Fibroblast of the conjunctiva (primary cell): ENCODE measurements at regions not wholly inside any gene's neighbourhood (a gene's known extent, or its start where the extent isn't known, plus 50 kb on each side); places are given as distances from the start of the nearest gene placed in this dataset.

Experiments used
- DNase-seq: peaks from one replicate; pipeline ENCODE4 v3.0.0-alpha.2; 2010; ENCODE audit warnings: low read depth

DNA sequence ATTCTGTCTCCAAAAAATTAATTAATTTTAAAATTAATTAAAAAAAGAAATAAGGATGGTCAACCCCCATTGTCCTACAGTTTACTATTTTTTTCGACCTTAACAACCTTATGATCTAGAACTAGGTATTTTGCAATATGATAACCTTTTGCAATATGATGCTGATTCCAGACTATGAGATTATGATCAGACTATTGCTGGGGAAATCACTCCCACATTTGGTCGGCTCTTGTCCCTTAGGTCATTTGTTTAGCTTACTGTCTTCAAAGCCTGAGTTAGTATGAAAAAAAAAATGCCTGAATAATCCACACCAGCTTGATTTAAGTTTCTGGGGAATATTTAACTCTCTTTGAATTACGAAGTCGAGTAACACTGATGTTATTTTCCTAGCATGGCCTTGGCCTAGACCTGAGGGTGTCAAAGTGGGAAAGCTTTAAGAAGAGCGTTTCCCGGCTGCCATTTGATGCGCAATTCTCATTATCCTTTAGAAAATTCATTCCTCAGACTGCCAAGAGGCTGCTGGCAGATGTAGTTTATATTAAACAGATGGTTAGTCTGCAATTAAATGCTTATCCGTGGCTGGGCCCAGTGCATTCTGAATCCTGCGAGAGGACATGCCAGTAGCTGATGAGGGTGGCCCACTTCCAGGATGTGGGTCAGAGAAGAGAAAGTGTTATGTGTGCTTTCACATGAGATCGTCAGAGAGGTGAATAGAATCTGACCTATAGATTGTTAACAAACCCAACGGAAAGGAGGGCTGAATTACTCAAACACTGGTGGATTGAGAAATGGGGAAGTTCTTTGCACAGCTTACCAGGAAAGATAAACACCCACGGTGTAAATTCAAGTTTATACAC lies 496.0 kb upstream of the THBS1 start:
- peak; percentile 55 for DNase-seq

GRCh38 chr15:39086641-39087040 lies 494.2 kb upstream of the THBS1 start:
- no peak for DNase-seq

DNA sequence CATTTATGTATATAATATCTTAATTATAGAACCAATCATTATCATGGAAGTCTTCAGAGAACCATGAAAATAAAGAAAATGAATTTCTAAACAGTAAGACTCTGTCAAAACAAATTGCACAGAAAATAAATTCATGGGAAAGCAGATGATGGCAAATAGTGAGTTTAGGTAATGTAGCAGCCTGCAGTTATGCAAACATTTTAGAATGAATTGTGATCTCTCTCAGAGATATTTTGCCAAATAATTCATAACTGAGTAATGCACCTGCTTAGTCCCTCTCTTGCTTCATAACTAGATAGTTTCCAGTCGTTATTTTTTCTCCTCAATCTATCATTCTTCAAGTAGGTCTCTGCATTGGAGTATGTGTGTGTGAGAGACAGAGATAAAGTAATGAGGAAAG lies 492.7 kb upstream of the THBS1 start:
- no peak for DNase-seq

- DNase-seq: no peak
Observed at GRCh38 chr15:39092354-39092753, 488.5 kb upstream of the THBS1 start.

GRCh38 chr15:39092761-39093160 lies 488.1 kb upstream of the THBS1 start:
- no peak for DNase-seq

GRCh38 chr15:39094116-39094515 lies 486.8 kb upstream of the THBS1 start:
- DNase-seq: no peak

- DNase-seq: no peak
Observed at GRCh38 chr15:39095218-39095879, 485.5 kb upstream of the THBS1 start.

DNA sequence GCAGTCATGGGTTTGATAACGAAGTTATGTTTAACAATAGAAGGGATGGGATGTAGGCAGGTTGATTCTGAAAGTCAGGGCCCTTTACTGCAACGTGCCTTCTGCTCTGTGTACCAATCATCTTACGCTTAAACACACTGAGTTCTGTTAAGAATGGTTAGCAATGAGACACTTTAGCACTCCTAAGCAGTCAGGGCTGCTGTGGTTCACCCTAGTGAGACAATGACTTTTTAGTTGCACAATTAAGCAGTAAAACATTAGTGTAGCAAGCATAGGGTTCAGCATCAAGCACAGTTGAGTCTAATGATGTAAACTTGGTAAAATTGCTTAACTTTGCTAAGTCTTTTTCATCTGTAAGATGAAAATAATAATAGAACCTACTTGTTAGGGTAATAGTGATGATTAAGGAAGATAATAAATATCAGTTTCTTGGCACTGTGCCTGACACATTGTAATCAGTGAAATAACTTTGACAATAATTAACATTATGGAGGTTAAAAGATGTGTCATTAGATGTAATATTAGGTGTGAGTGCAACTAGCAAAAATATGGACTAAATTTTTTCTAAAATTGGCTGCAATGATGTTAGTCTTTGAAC lies 484.2 kb upstream of the THBS1 start:
- DNase-seq: no peak

- no peak for DNase-seq
Observed at GRCh38 chr15:39099524-39099923, 481.4 kb upstream of the THBS1 start.

DNA sequence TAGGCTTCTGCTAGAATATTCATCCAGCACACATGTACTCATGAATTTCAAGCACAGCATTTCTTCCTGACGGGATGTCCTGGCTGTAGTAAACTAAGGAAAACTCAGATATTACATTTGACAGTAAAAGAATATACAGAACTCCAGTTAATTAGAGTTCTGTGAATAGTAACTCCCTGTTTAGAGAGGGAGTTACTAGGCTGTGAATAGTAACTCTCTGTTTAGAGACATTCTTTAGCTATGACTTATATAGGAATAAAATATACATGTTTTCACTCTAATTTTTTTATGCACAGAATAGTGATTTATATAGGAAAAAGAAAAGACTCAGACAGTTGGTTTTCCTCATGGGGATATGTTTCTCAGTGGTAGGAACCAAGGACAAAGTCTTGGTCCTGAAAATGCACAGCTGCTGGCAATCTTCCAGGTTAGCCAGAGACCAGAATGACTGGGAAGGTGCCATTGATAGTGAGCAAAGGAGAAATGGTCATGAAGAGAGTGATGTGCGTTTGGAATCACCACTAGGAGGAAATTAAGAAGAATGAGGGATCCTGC lies 480.7 kb upstream of the THBS1 start:
- DNase-seq: no peak

DNA sequence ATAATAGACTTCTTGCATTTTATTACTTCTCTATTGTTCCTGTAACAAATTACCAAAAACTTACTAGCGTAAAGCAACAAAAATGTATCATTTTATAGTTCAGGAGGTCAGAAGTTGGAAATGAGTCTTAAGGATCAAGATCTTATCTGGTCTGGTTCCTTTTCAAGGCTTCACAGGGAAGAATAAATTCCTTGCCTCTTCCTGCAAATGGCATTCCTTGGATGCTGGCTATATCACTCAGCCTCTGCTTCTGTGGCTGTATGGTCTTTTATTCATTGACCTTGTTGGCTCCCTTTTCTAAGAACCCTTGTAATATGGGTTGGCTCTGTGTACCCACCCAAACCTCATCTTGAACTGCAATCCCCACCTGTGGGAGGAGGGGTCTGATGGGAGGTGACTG lies 478.4 kb upstream of the THBS1 start:
- no peak for DNase-seq

DNA sequence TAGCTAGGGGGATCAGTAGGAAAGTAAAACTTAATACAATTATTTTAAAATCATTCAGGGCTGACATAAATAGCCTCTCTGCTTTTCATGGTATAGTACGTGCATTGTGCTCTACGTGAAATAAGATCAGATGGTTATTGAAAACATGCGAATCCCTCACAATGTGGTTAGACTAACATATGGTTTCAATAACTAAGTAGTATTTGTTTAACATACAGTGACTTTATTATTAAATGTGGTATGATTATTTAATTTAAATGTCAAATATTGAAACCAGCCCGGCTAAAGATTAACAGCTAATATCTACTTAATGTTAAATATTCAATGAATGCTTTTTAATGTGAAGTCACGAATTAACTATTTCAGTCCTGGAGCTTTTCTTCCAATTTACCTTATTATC lies 473.9 kb upstream of the THBS1 start:
- DNase-seq: no peak

DNA sequence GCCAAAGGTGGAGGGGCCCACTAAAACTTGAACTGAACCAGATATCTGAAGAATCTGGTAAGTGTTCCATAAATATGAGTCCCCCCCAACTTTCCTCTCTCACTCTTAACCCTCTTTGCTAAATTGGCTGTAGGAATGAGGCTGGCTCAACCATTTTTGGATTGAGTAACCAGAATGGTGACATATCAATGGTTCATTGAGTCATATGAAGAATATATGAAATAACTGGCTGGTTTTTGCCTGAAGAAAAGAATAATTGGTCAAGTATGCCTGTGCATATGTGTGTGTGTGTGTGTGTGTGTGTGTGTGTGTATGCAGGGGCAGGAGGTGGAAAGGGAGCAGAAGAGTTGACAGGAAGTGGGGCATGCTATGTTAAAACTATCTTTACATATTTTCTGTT lies 472.9 kb upstream of the THBS1 start:
- no peak for DNase-seq

GRCh38 chr15:39110336-39110735 lies 470.5 kb upstream of the THBS1 start:
- DNase-seq: no peak

- DNase-seq: no peak
Observed at GRCh38 chr15:39110746-39111145, 470.1 kb upstream of the THBS1 start.

GRCh38 chr15:39113741-39114140 lies 467.1 kb upstream of the THBS1 start:
- no peak for DNase-seq

GRCh38 chr15:39114690-39115378 lies 466.0 kb upstream of the THBS1 start:
- no peak for DNase-seq

GRCh38 chr15:39115379-39116057 lies 465.4 kb upstream of the THBS1 start:
- no peak for DNase-seq

DNA sequence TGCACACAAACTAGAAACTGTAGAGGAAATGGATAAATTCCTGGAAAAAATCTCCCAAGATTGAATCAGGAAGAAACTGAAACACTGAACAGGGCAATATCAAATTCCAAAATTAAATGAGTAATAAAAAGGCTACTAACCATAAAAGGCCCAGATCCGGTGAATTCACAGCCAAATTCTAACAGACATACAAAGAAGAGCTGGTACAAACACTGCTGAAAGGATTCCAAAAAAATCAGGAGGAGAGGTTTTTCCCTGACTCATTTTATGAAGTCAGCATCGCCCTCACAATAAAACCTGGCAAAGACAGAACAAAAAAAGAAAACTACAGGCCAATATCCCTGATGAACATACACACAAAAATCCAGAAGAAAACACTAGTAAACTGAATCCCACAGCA lies 462.4 kb upstream of the THBS1 start:
- no peak for DNase-seq

GRCh38 chr15:39124155-39124552 lies 456.7 kb upstream of the THBS1 start:
- DNase-seq: no peak

GRCh38 chr15:39124553-39125171 lies 456.2 kb upstream of the THBS1 start:
- DNase-seq: no peak
